T-helper 17 cell (primary cell): ENCODE measurements at regions not wholly inside any gene's neighbourhood (a gene's known extent, or its start where the extent isn't known, plus 50 kb on each side); places are given as distances from the start of the nearest gene placed in this dataset.

Experiments used
- ATAC-seq: fragments of 150-1000 bp; cut with Tn5 transposase; 2 replicates; pipeline ENCODE4 v1.10.0; 2021; ENCODE audit warnings: mild to moderate bottlenecking, moderate library complexity
- DNase-seq, 3 donors: peaks; one replicate each; pipeline versions ENCODE4 v3.0.0 to v3.0.0-alpha.2; 2020 to 2021
- H3K9me3 ChIP-seq: one replicate; pipeline ENCODE4 v1.7.0; 2013; ENCODE audit warnings: low read length, mild to moderate bottlenecking; ENCODE audit not compliant: control insufficient read depth, poor library complexity, severe bottlenecking
- H3K27ac Mint-ChIP-seq: one replicate; pipeline ENCODE4 v1.8.0; 2022; ENCODE audit warnings: mild to moderate bottlenecking, moderate library complexity, mixed read lengths
- H3K27me3 Mint-ChIP-seq: one replicate; pipeline ENCODE4 v1.8.0; 2022; ENCODE audit warnings: mixed read lengths
- H3K36me3 Mint-ChIP-seq: one replicate; pipeline ENCODE4 v1.8.0; 2022; ENCODE audit warnings: low read depth, mixed read lengths
- H3K4me1 Mint-ChIP-seq: one replicate; pipeline ENCODE4 v1.8.0; 2022; ENCODE audit warnings: mild to moderate bottlenecking, mixed read lengths
- H3K4me3 Mint-ChIP-seq: one replicate; pipeline ENCODE4 v1.8.0; 2022; ENCODE audit warnings: mild to moderate bottlenecking, moderate library complexity, mixed read lengths

DNA sequence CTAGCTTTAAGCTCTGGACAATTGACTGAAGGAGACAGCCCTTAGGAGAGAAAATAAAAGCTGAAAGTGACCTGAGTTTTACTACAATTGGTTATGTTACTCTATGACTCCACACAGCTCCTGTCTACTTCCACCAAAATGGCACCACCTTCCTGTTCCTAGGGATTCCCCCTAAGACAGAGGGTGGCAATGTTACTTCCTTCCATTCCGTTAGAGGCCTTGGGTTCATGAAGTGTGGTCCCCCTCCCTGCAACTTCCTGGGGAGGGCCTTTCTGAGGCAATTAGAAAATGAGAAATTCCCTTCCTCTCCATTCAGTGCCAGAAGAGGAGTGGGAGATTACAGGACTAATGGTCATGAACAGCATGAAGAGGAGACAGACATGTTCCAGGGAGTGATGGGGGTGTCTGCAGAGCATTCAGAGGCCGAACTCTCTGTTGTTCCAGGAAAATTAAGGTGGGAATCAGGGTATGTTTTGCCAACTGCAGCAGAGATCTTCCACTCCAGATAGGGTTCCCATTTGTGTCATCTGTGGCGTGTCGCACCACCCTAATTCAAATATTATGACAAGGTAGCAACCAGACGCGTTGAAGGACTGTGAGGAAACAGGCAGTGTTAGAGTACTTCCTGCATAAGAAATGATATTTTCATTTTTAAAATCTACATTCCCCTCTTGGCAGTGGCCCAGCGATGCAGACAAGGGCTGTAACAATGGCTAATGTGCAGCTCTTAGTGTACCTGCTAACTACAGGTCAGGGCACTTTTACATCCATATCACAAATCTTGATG, 53.1 kb upstream of the TRIM67 start:
- DNase-seq: no peak
- Mint-ChIP-seq H3K27me3 (peaks cover 43% of the 10 kb centered on the region), H3K4me1 (peaks cover 17% of the 10 kb centered on the region)

GRCh38 chr1:231107600-231108326, 54.1 kb upstream of the TRIM67 start:
- ATAC-seq (no peak), DNase-seq (no peak)
- Mint-ChIP-seq H3K27me3 (peaks cover 35% of the 10 kb centered on the region), H3K4me1 (peaks cover 17% of the 10 kb centered on the region), H3K27ac (no peak overlapping the region), H3K36me3 (peaks cover 2% of the 10 kb centered on the region), H3K4me3 (no peak overlapping the region)
- no peaks in the 10 kb centered on the region for H3K9me3 ChIP-seq

More for the DNA sequence above, 53.1 kb upstream of the TRIM67 start:
- no peak overlapping the region for H3K27ac Mint-ChIP-seq
- no peak for ATAC-seq
- no peak overlapping the region for H3K4me3 Mint-ChIP-seq
- peaks cover 2% of the 10 kb centered on the region for H3K36me3 Mint-ChIP-seq
- H3K9me3 ChIP-seq: no peaks in the 10 kb centered on the region

GRCh38 chr1:231107151-231107550, 54.7 kb upstream of the TRIM67 start:
- DNase-seq (no peak), ATAC-seq (no peak)
- H3K9me3 ChIP-seq: no peaks in the 10 kb centered on the region
- Mint-ChIP-seq H3K27ac (no peak overlapping the region), H3K27me3 (peaks cover 38% of the 10 kb centered on the region), H3K4me3 (no peak overlapping the region), H3K36me3 (peaks cover 2% of the 10 kb centered on the region), H3K4me1 (peaks cover 17% of the 10 kb centered on the region)

DNA sequence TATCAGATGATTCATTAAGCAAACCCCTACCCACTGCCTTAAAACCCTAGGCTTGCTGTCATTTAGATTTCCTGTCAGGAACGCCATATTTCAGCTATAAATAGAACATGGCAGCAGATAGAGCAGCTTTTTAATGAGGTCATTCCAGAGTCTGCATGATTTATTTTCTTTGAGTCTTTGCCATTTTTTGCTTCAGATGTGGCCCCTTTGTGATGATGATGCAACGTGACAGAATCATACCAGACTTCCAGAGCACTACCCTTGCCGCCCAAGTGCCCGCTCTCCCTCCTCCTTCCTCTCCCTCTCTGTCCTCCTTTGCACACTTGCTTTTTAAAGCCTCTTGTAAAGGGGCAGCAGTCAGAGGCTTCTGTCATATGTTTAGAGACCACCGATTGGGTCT, 55.5 kb upstream of the TRIM67 start:
- no peak for DNase-seq
- H3K27ac Mint-ChIP-seq: no peak overlapping the region
- no peaks in the 10 kb centered on the region for H3K9me3 ChIP-seq
- H3K4me3 Mint-ChIP-seq: no peak overlapping the region
- peaks cover 40% of the 10 kb centered on the region for H3K27me3 Mint-ChIP-seq
- peaks cover 2% of the 10 kb centered on the region for H3K36me3 Mint-ChIP-seq
- ATAC-seq: no peak
- peaks cover 17% of the 10 kb centered on the region for H3K4me1 Mint-ChIP-seq

DNA sequence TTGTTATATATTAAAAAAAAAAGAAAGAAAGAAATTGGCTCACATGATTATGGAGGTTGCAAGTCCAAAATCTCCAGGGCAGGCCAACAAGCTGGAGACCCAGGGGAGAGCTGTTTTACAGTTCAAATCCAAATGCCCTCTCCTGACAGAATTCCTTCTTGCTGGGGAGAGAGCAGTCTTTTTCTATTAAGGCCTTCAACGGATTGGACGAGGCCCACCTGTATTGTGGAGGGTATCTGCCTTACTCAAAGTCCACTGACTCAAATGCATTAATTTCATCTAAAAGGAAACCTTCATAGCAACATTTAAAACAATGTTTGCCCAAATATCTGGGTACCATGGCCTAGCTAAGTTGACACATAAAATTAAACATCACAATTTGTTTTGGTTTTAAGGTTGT, 56.9 kb upstream of the TRIM67 start:
- H3K4me3 Mint-ChIP-seq: no peak overlapping the region
- peaks cover 34% of the 10 kb centered on the region for H3K27me3 Mint-ChIP-seq
- peaks cover 14% of the 10 kb centered on the region for H3K4me1 Mint-ChIP-seq
- peaks cover 2% of the 10 kb centered on the region for H3K36me3 Mint-ChIP-seq
- no peaks in the 10 kb centered on the region for H3K9me3 ChIP-seq
- H3K27ac Mint-ChIP-seq: no peak overlapping the region
- ATAC-seq: no peak
- DNase-seq: no peak

GRCh38 chr1:231103961-231104360, 57.9 kb upstream of the TRIM67 start:
- ATAC-seq (no peak), DNase-seq (no peak)
- H3K27ac Mint-ChIP-seq: no peak overlapping the region
- H3K27me3 Mint-ChIP-seq: peaks cover 39% of the 10 kb centered on the region
- no peak overlapping the region for H3K4me3 Mint-ChIP-seq
- no peaks in the 10 kb centered on the region for H3K9me3 ChIP-seq
- peaks cover 2% of the 10 kb centered on the region for H3K36me3 Mint-ChIP-seq
- peaks cover 14% of the 10 kb centered on the region for H3K4me1 Mint-ChIP-seq

GRCh38 chr1:231099996-231100767, 60.1 kb upstream of the FAM89A start:
- no peak overlapping the region for H3K27ac Mint-ChIP-seq
- peaks cover 2% of the 10 kb centered on the region for H3K36me3 Mint-ChIP-seq
- H3K27me3 Mint-ChIP-seq: peaks cover 39% of the 10 kb centered on the region
- no peaks in the 10 kb centered on the region for H3K4me1 Mint-ChIP-seq
- no peak overlapping the region for H3K4me3 Mint-ChIP-seq
- no peak for DNase-seq
- no peak for ATAC-seq
- H3K9me3 ChIP-seq: no peaks in the 10 kb centered on the region

DNA sequence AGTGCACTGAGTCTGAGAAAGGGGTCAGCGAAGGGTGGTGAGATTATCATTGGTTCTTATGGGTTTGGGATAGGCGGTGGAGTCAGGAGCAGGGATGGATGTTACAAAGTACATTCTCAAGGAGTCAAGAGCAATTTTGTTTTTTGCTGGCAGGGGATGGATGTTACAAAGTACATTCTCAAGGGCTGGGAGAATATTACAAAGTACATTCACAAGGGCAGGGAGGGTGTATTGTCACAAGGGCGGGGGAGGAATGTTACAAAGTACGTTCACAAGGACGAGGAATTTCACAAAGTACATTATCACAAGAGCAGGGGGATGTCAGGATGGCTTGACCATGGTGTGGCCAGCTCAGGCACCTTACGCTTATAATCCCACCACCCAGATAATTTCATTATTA, 59.3 kb upstream of the FAM89A start:
- no peak for DNase-seq
- H3K9me3 ChIP-seq: no peaks in the 10 kb centered on the region
- Mint-ChIP-seq H3K27ac (no peak overlapping the region), H3K27me3 (peaks cover 47% of the 10 kb centered on the region), H3K4me3 (no peak overlapping the region), H3K36me3 (peaks cover 2% of the 10 kb centered on the region), H3K4me1 (no peaks in the 10 kb centered on the region)
- ATAC-seq: no peak

DNA sequence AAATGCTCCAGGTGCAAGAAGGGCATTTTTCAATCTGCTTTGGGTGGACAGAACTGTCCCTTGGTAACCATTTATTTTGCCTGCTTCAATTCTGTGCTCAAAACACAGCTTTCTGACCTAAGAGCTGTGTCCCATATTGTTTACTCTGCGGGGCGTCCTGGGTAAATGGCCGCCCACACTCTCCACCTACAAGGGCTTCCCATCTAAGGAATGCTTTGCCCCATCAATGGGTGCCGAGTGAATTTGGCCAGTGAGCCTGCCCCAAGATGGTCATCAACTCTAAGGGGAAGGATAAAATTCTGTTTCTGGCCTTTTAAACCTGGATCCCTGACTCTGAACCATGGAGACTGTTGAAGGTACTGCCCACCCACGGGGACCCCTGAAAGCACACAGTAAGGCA, 55.5 kb upstream of the FAM89A start:
- H3K27ac Mint-ChIP-seq: no peak overlapping the region
- H3K36me3 Mint-ChIP-seq: peaks cover 2% of the 10 kb centered on the region
- no peaks in the 10 kb centered on the region for H3K9me3 ChIP-seq
- H3K4me1 Mint-ChIP-seq: no peaks in the 10 kb centered on the region
- H3K4me3 Mint-ChIP-seq: no peak overlapping the region
- ATAC-seq (no peak), DNase-seq (no peak)
- H3K27me3 Mint-ChIP-seq: peaks cover 62% of the 10 kb centered on the region

DNA sequence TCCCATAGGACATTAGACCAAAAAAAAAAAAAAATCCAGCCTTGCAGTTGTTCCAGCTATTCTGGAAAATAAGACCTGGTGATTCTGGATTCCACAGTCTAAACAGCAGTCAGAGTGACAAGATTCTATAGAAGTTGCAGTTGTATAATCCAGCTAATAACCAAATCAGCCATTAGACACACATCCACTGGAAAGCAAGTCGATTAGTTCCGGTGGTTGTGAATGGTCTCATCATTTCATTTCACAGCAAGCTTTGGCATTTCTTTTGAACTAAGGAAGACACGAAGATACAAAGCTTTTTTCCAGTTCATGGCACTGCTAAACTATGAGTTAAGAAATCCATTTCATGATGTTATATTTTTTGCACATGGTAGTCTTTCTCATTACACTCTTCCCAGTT, 54.4 kb upstream of the FAM89A start:
- H3K4me3 Mint-ChIP-seq: no peak overlapping the region
- peaks cover 56% of the 10 kb centered on the region for H3K27me3 Mint-ChIP-seq
- ATAC-seq (no peak), DNase-seq (no peak)
- peaks cover 2% of the 10 kb centered on the region for H3K36me3 Mint-ChIP-seq
- H3K27ac Mint-ChIP-seq: no peak overlapping the region
- no peaks in the 10 kb centered on the region for H3K9me3 ChIP-seq
- no peaks in the 10 kb centered on the region for H3K4me1 Mint-ChIP-seq

- Mint-ChIP-seq H3K4me3 (no peak overlapping the region), H3K4me1 (no peaks in the 10 kb centered on the region), H3K27me3 (peaks cover 46% of the 10 kb centered on the region), H3K27ac (no peak overlapping the region), H3K36me3 (peaks cover 2% of the 10 kb centered on the region)
- DNase-seq (no peak), ATAC-seq (no peak)
- H3K9me3 ChIP-seq: no peaks in the 10 kb centered on the region
These were observed 53.3 kb upstream of the FAM89A start for GRCh38 chr1:231093156-231093922.

DNA sequence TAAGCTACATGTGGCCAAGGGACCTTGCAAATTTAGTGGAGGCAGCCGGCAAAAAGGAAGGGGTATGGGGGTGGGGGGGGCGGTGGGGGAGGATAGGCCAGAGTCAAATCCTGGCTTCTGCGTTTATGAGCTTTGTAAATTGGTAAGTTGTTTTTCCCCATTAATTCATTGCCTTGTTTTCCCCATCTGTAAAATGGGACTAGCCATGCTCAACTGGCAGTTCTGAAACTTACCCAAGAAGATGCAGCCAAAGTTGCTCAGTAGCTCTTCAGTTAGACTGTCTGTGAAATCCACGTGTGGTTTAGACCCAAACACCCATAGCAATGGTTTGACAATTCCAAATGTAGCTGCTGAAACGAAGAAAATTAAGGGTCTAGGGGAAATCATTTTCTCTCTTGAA, 52.3 kb upstream of the FAM89A start:
- no peaks in the 10 kb centered on the region for H3K9me3 ChIP-seq
- Mint-ChIP-seq H3K4me3 (no peak overlapping the region), H3K36me3 (peaks cover 2% of the 10 kb centered on the region), H3K27ac (no peak overlapping the region), H3K4me1 (no peaks in the 10 kb centered on the region), H3K27me3 (peaks cover 45% of the 10 kb centered on the region)
- ATAC-seq (no peak), DNase-seq (no peak)
